Endothelial cell of umbilical vein (primary cell): ENCODE measurements at regions not wholly inside any gene's neighbourhood (a gene's known extent, or its start where the extent isn't known, plus 50 kb on each side); places are given as distances from the start of the nearest gene placed in this dataset.

Experiments used
- BruUV-seq: library from RNA; stranded (reverse); fragments of 400-500 nt; replicated peaks from 2 replicates; lab custom pipeline; 2021; lab: Mats Ljungman, UMichigan
- CTCF ChIA-PET: fragments of 300-600, 350-600 bp; sonication (Branson Sonifier 250); formaldehyde crosslinking; loops from one replicate; lab custom pipeline; 2021; ENCODE audit warnings: antibody characterized with exemption, inconsistent platforms; lab: Charles Lee
- POLR2A ChIA-PET: fragments of 300-600, 350-600 bp; sonication (Branson Sonifier 250); formaldehyde crosslinking; loops from one replicate; lab custom pipeline; 2021; ENCODE audit warnings: antibody characterized with exemption, inconsistent platforms; lab: Charles Lee
- DNase-seq: peaks from one replicate; pipeline ENCODE4 v3.0.0-alpha.2; 2011; ENCODE audit warnings: low read depth, low spot score
- FAIRE-seq: peaks from 2 replicates; lab custom pipeline; 2011; peaks lifted over from hg19 to GRCh38; lab: Jason Lieb, UNC
- H2AFZ ChIP-seq: 2 replicates; pipeline ENCODE4 v1.6.0; 2012; ENCODE audit warnings: low read depth, low read length, control low read depth, inconsistent platforms
- H3K27ac ChIP-seq: 2 replicates; pipeline ENCODE4 v1.5.1; 2011; ENCODE audit warnings: low read depth, mild to moderate bottlenecking, control low read depth, low read length, moderate library complexity; ENCODE audit not compliant: insufficient read depth
- H3K27me3 ChIP-seq, 2 experiments: 2 replicates each; pipeline versions ENCODE4 v1.6.0 to v1.6.1; 2011; ENCODE audit warnings: low read length in 2 of 2, mixed read lengths in 1 of 2; ENCODE audit not compliant: control insufficient read depth in 2 of 2, insufficient read depth in 2 of 2
- H3K36me3 ChIP-seq, 2 experiments: 2 replicates in 1 of 2; 3 replicates in 1 of 2; pipeline ENCODE4 v1.5.1; 2011; ENCODE audit warnings: low read length in 2 of 2, mild to moderate bottlenecking in 1 of 2, moderate library complexity in 1 of 2; ENCODE audit not compliant: control insufficient read depth in 2 of 2, insufficient read depth in 2 of 2; ENCODE audit errors: extremely low read depth in 1 of 2
- H3K4me1 ChIP-seq: 3 replicates; pipeline ENCODE4 v1.5.1; 2011; ENCODE audit warnings: mild to moderate bottlenecking, low read length; ENCODE audit not compliant: control insufficient read depth, insufficient read depth; ENCODE audit errors: extremely low read depth
- H3K4me2 ChIP-seq: 2 replicates; pipeline ENCODE4 v1.6.1; 2011; ENCODE audit warnings: low read length, control low read depth, mixed read lengths; ENCODE audit not compliant: insufficient read depth
- H3K4me3 ChIP-seq, 3 experiments: fragments of 200-600 bp in 1 of 3; sonication (generic), shearing (Covaris generic) in 1 of 3; replicated peaks in 1 of 3; 2 replicates each; pipeline ENCODE4 v1.5.1; 2011 to 2016; ENCODE audit warnings: control low read depth in 3 of 3, low read length in 3 of 3, mild to moderate bottlenecking in 2 of 3, inconsistent platforms in 1 of 3, low read depth in 1 of 3, moderate library complexity in 1 of 3; ENCODE audit not compliant: insufficient read depth in 1 of 3
- H3K79me2 ChIP-seq: 2 replicates; pipeline ENCODE4 v1.6.0; 2012; ENCODE audit warnings: low read length, inconsistent platforms; ENCODE audit not compliant: control insufficient read depth, insufficient read depth
- H3K9ac ChIP-seq: replicated peaks from 2 replicates; pipeline ENCODE3; 2011; ENCODE audit warnings: low read length, control low read depth; ENCODE audit not compliant: insufficient read depth; ENCODE audit errors: extremely low read depth
- H3K9me1 ChIP-seq: replicated peaks from 3 replicates; pipeline ENCODE4 v1.6.0; 2011; ENCODE audit warnings: mild to moderate bottlenecking, low read length; ENCODE audit not compliant: control insufficient read depth, insufficient read depth; ENCODE audit errors: extremely low read depth
- H3K9me3 ChIP-seq: replicated peaks from 2 replicates; pipeline ENCODE4 v1.5.1; 2012; ENCODE audit warnings: low read length, inconsistent platforms; ENCODE audit not compliant: control insufficient read depth, insufficient read depth
- H4K20me1 ChIP-seq: replicated peaks from 2 replicates; pipeline ENCODE3; 2011; ENCODE audit warnings: mild to moderate bottlenecking, low read length; ENCODE audit not compliant: control insufficient read depth, insufficient read depth; ENCODE audit errors: extremely low read depth
- CTCF ChIP-seq, 2 donors: IDR thresholded peaks; 1 replicate in 1 of 2; 2 replicates in 1 of 2; pipeline ENCODE4 v1.5.1; 2011; ENCODE audit warnings: low read length in 2 of 2, mild to moderate bottlenecking in 2 of 2, moderate library complexity in 2 of 2, control low read depth in 1 of 2, inconsistent platforms in 1 of 2, low read depth in 1 of 2; ENCODE audit not compliant: insufficient read depth in 1 of 2; ENCODE audit errors: extremely low read depth in 1 of 2
- EZH2 ChIP-seq: IDR thresholded peaks from 2 replicates; pipeline ENCODE4 v1.6.1; 2012; ENCODE audit warnings: borderline replicate concordance, low read depth, mild to moderate bottlenecking, moderate library complexity, low read length, inconsistent platforms; ENCODE audit not compliant: severe bottlenecking
- FOS ChIP-seq: IDR thresholded peaks from 2 replicates; pipeline ENCODE4 v1.6.1; 2011; ENCODE audit warnings: mild to moderate bottlenecking, low read length, moderate library complexity, borderline replicate concordance; ENCODE audit not compliant: insufficient read depth
- GATA2 ChIP-seq: IDR thresholded peaks from 2 replicates; pipeline ENCODE4 v1.7.0; 2011; ENCODE audit warnings: low read depth, mild to moderate bottlenecking, moderate library complexity, mixed read lengths, low read length; ENCODE audit not compliant: insufficient read length, insufficient read depth
- JUN ChIP-seq: IDR thresholded peaks from 2 replicates; pipeline ENCODE4 v1.6.1; 2011; ENCODE audit warnings: borderline replicate concordance, low read depth; ENCODE audit not compliant: insufficient read length, insufficient read depth
- MYC ChIP-seq: IDR thresholded peaks from one replicate; pipeline ENCODE4 v1.6.1; 2011; ENCODE audit warnings: mild to moderate bottlenecking, low read depth, low read length
- POLR2A ChIP-seq: IDR thresholded peaks from 2 replicates; pipeline ENCODE4 v1.6.1; 2012; ENCODE audit warnings: low read depth, mild to moderate bottlenecking, control low read depth, low read length
- POLR2AphosphoS5 ChIP-seq: IDR thresholded peaks from 2 replicates; pipeline ENCODE4 v1.6.1; 2012; ENCODE audit warnings: low read depth, mild to moderate bottlenecking, control low read depth, low read length, moderate library complexity; ENCODE audit not compliant: insufficient read depth
- dilution Hi-C: fragments of 300-500 bp; cut with MboI; formaldehyde crosslinking; loops from one replicate; pipeline ENCODE4 v1.15.0; 2019; ENCODE audit warnings: low sequenced_read_pairs; ENCODE audit not compliant: extremely low pct_ligation_motif_present
- intact Hi-C: fragments of 100-400 bp; cut with micrococcal nuclease; formaldehyde crosslinking; loops from one replicate; pipeline ENCODE4 v1.10.0; 2022
- TF ChIP-seq, protein P1 (sequence below): IDR thresholded peaks from 2 replicates; pipeline ENCODE4 v1.6.1; 2011; ENCODE audit not compliant: insufficient read depth, insufficient read length

DNA sequence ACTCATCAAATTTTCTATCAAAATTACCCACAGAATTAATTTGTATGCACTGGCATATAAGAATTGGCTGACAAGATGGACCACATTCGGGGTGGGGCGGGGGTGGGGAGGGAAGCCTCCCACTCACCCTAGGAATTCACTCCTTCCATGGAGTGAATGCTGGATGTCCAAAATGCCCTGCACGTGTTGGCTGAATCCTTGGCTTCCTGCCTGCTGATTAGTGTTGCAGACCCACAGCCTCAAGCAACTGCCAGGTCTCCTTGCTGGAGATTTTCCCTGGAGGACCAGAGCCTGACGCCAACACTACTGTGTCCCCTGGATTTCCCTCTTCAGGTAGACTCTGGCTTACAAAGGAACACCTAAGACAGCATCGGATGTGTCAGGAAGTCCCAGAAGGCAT is 575.7 kb upstream of the CDH11 start:
- H3K27ac ChIP-seq = no peak overlapping the region
- H3K9me1 ChIP-seq = no peaks in the 10 kb centered on the region
- TF ChIP-seq FOS = no peak
- TF ChIP-seq, protein P1, sequence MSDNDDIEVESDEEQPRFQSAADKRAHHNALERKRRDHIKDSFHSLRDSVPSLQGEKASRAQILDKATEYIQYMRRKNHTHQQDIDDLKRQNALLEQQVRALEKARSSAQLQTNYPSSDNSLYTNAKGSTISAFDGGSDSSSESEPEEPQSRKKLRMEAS = no peak
- no peak for TF ChIP-seq GATA2
- no peak for TF ChIP-seq EZH2
- no peak for TF ChIP-seq CTCF (IDR thresholded peaks at IDR 0.05; ENCODE audit: extremely low read depth in 1 of 2, insufficient read depth in 1 of 2, low read depth in 1 of 2, low read length in 2 of 2)
- no TSS peak for BruUV-seq
- H3K4me1 ChIP-seq = no peaks in the 10 kb centered on the region
- H3K36me3 ChIP-seq = no peaks in the 10 kb centered on the region
- dilution Hi-C loops = no loop called here
- no peak overlapping the region for H2AFZ ChIP-seq
- H3K9me3 ChIP-seq = no peaks in the 10 kb centered on the region
- H3K9ac ChIP-seq = no peak overlapping the region
- CTCF ChIA-PET = no interaction called here
- H3K4me3 ChIP-seq = no peak overlapping the region
- no peak overlapping the region for H3K4me2 ChIP-seq
- DNase-seq (no peak), FAIRE-seq (no peak)
- no peaks in the 10 kb centered on the region for H3K79me2 ChIP-seq
- no peaks in the 10 kb centered on the region for H3K27me3 ChIP-seq
- no peaks in the 10 kb centered on the region for H4K20me1 ChIP-seq
- POLR2A ChIA-PET = no interaction called here
- intact Hi-C loops = no loop called here

DNA sequence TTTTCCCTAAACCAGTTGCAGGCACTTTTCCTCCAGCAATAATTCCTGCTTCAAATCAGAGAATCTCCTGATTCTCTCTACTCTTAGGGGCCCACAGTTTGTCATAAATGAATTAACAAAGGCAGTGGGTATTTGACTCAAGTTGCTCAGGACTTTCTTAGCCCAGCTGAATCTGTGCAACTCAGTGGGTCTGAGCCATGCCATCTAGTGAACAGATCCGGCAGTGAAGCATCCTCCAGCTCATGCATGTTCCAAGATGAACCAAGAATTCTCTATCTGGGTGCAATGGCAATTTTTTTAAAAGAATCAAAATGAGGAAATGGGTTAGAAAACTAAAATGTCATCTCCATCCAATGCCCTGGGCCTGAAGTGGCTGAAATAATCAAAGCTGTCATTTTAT is 575.2 kb upstream of the CDH11 start:
- intact Hi-C loops = no loop called here
- H3K4me1 ChIP-seq = no peaks in the 10 kb centered on the region
- no peaks in the 10 kb centered on the region for H3K27me3 ChIP-seq
- no peaks in the 10 kb centered on the region for H3K79me2 ChIP-seq
- no peak overlapping the region for H3K4me2 ChIP-seq
- TF ChIP-seq JUN = no peak
- no peak for TF ChIP-seq FOS
- TF ChIP-seq POLR2A = no peak
- TF ChIP-seq EZH2 = no peak
- TF ChIP-seq, protein P1 = no peak
- TF ChIP-seq POLR2AphosphoS5 = no peak
- TF ChIP-seq GATA2 = no peak
- TF ChIP-seq CTCF (IDR thresholded peaks at IDR 0.05; ENCODE audit: extremely low read depth in 1 of 2, insufficient read depth in 1 of 2, low read depth in 1 of 2, low read length in 2 of 2) = no peak
- TF ChIP-seq MYC = no peak
- DNase-seq (no peak), FAIRE-seq (no peak)
- no peak overlapping the region for H2AFZ ChIP-seq
- dilution Hi-C loops = no loop called here
- CTCF ChIA-PET = no interaction called here
- POLR2A ChIA-PET = no interaction called here
- no peaks in the 10 kb centered on the region for H3K9me3 ChIP-seq
- no peak overlapping the region for H3K9ac ChIP-seq
- no peaks in the 10 kb centered on the region for H4K20me1 ChIP-seq
- no TSS peak for BruUV-seq
- H3K27ac ChIP-seq = no peak overlapping the region
- H3K4me3 ChIP-seq = no peak overlapping the region
- H3K36me3 ChIP-seq = no peaks in the 10 kb centered on the region
- H3K9me1 ChIP-seq = no peaks in the 10 kb centered on the region
